Caco-2 (cell line): ENCODE measurements at regions not wholly inside any gene's neighbourhood (a gene's known extent, or its start where the extent isn't known, plus 50 kb on each side); places are given as distances from the start of the nearest gene placed in this dataset.

Experiments
- BruUV-seq: library from RNA; stranded (reverse); fragments of 400-500 nt; replicated peaks from 2 replicates; lab custom pipeline; 2021; lab: Mats Ljungman, UMichigan
- CTCF ChIA-PET: fragments of 300-600 bp; sonication (Branson Sonifier 250); formaldehyde crosslinking; loops from one replicate; lab custom pipeline; 2022; ENCODE audit warnings: antibody characterized with exemption; lab: Charles Lee
- POLR2A ChIA-PET: fragments of 300-600 bp; sonication (Branson Sonifier 250); formaldehyde crosslinking; loops from one replicate; lab custom pipeline; 2022; ENCODE audit warnings: antibody characterized with exemption; lab: Charles Lee
- DNase-seq, 2 experiments: peaks; one replicate each; pipeline versions ENCODE4 v3.0.0 to v3.0.0-alpha.2; 2020 to 2022
- H3K27me3 ChIP-seq: replicated peaks from 2 replicates; pipeline ENCODE4 v1.6.0; 2011; ENCODE audit warnings: low read length; ENCODE audit not compliant: control insufficient read depth, insufficient read depth
- H3K36me3 ChIP-seq: 2 replicates; pipeline ENCODE4 v1.5.1; 2011; ENCODE audit warnings: low read length; ENCODE audit not compliant: control insufficient read depth, insufficient read depth
- H3K4me1 ChIP-seq: fragments of 250-450 bp; sonication (Bioruptor Pico); 2 replicates; pipeline ENCODE4 v1.5.1; 2020; ENCODE audit warnings: mild to moderate bottlenecking
- H3K4me3 ChIP-seq: 2 replicates; pipeline ENCODE4 v1.5.1; 2011; ENCODE audit warnings: low read depth, mild to moderate bottlenecking, control low read depth, low read length
- H3K9me3 ChIP-seq: fragments of 250-450 bp; sonication (Bioruptor Pico); 2 replicates; pipeline ENCODE4 v1.5.1; 2020; ENCODE audit warnings: mild to moderate bottlenecking, moderate library complexity
- H3K27ac Mint-ChIP-seq: one replicate; pipeline ENCODE4 v1.8.0; 2022; ENCODE audit warnings: mixed read lengths; ENCODE audit not compliant: unreplicated experiment
- H3K27me3 Mint-ChIP-seq: one replicate; pipeline ENCODE4 v1.8.0; 2022; ENCODE audit warnings: mixed read lengths; ENCODE audit not compliant: insufficient read depth, unreplicated experiment
- H3K36me3 Mint-ChIP-seq: one replicate; pipeline ENCODE4 v1.8.0; 2022; ENCODE audit warnings: mild to moderate bottlenecking, mixed read lengths; ENCODE audit not compliant: insufficient read depth, unreplicated experiment
- H3K4me1 Mint-ChIP-seq: one replicate; pipeline ENCODE4 v1.8.0; 2022; ENCODE audit warnings: low read depth, mixed read lengths; ENCODE audit not compliant: unreplicated experiment
- H3K4me3 Mint-ChIP-seq: one replicate; pipeline ENCODE4 v1.8.0; 2022; ENCODE audit warnings: mild to moderate bottlenecking, moderate library complexity, mixed read lengths; ENCODE audit not compliant: unreplicated experiment
- H3K9me3 Mint-ChIP-seq: one replicate; pipeline ENCODE4 v1.8.0; 2022; ENCODE audit warnings: mixed read lengths; ENCODE audit not compliant: unreplicated experiment
- CTCF ChIP-seq, 2 experiments: fragments of 200-600 bp in 1 of 2; IDR thresholded peaks; 1 replicate in 1 of 2; 2 replicates in 1 of 2; pipeline versions ENCODE4 v1.5.1 to v1.8.0; 2011 to 2022; ENCODE audit warnings: antibody characterized with exemption in 1 of 2, control low read depth in 1 of 2, inconsistent platforms in 1 of 2, low read depth in 1 of 2, low read length in 1 of 2, mild to moderate bottlenecking in 1 of 2, moderate library complexity in 1 of 2; ENCODE audit not compliant: insufficient read depth in 1 of 2, severe bottlenecking in 1 of 2, unreplicated experiment in 1 of 2
- intact Hi-C: fragments of 100-400 bp; cut with micrococcal nuclease; formaldehyde crosslinking; loops from one replicate; pipeline ENCODE4 v1.10.0; 2022; ENCODE audit not compliant: unreplicated experiment

DNA sequence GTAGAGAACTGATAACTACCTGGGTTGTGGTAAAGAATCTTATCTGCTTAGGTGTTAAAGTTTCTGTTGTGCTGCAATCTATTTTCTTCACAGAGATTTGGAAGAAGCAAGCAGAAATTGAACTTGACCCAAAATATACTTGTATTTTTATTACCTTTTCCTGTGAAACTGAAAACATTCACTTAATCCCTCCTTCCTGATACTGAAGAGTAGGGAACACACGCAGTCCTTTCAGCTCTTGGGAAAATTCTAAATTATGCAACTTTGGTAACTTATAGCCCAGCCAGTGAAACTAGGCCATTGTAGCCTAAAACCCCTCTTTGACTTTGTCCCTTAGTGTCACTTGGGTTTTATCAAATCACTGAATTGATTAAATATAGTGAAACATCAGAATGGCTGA lies 128.4 kb upstream of the MEIS1 start:
- H3K4me3 ChIP-seq: no peak overlapping the region
- Mint-ChIP-seq H3K4me1 (no peaks in the 10 kb centered on the region), H3K27me3 (peaks cover 3% of the 10 kb centered on the region), H3K9me3 (peaks cover 5% of the 10 kb centered on the region), H3K27ac (no peak overlapping the region), H3K4me3 (no peak overlapping the region), H3K36me3 (no peaks in the 10 kb centered on the region)
- H3K36me3 ChIP-seq: no peaks in the 10 kb centered on the region
- intact Hi-C loops: no loop called here
- no TSS peak for BruUV-seq
- TF ChIP-seq CTCF (IDR thresholded peaks at IDR 0.05; ENCODE audit: insufficient read depth in 1 of 2, low read depth in 1 of 2, low read length in 1 of 2, severe bottlenecking in 1 of 2, unreplicated experiment in 1 of 2): no peak
- CTCF ChIA-PET: no interaction called here
- H3K9me3 ChIP-seq: no peaks in the 10 kb centered on the region; the same call in 1 of the 2 replicates
- H3K4me1 ChIP-seq: no peaks in the 10 kb centered on the region
- no peaks in the 10 kb centered on the region for H3K27me3 ChIP-seq
- POLR2A ChIA-PET: no interaction called here
- DNase-seq: no peak

- H3K4me3 ChIP-seq: no peak overlapping the region
- no peaks in the 10 kb centered on the region for H3K36me3 ChIP-seq
- no peaks in the 10 kb centered on the region for H3K27me3 ChIP-seq
- Mint-ChIP-seq H3K27ac (no peak overlapping the region), H3K27me3 (peaks cover 5% of the 10 kb centered on the region), H3K36me3 (no peaks in the 10 kb centered on the region), H3K4me3 (no peak overlapping the region), H3K9me3 (peaks cover 12% of the 10 kb centered on the region), H3K4me1 (no peaks in the 10 kb centered on the region)
- no peak for TF ChIP-seq CTCF (IDR thresholded peaks at IDR 0.05; ENCODE audit: insufficient read depth in 1 of 2, low read depth in 1 of 2, low read length in 1 of 2, severe bottlenecking in 1 of 2, unreplicated experiment in 1 of 2)
- no TSS peak for BruUV-seq
- intact Hi-C loops: no loop called here
- DNase-seq: no peak
- ChIA-PET POLR2A (no interaction called here), CTCF (no interaction called here)
- no peaks in the 10 kb centered on the region for H3K4me1 ChIP-seq
- H3K9me3 ChIP-seq: no peaks in the 10 kb centered on the region
These were observed 129.2 kb upstream of the MEIS1 start for GRCh38 chr2:66305718-66306117.

DNA sequence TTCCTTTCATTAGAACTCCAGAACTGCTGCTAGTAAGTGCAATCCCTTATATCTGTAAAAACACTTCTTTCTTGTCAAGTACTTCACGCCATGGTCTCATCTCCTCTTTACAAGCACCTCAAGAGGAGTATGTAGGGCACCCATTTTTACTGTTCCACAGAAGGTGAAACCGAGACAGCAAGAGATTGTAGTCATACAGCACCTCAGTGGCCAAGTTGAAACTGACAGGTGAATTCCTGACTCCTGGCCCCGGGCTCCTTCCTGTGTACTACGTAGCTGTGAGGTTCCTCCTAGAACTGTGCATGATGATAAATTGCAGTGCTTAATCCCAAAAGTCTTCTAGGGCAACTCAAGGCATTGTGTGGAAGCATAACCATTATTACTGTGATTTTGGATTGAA lies 131.5 kb upstream of the MEIS1 start:
- TF ChIP-seq CTCF (IDR thresholded peaks at IDR 0.05; ENCODE audit: insufficient read depth in 1 of 2, low read depth in 1 of 2, low read length in 1 of 2, severe bottlenecking in 1 of 2, unreplicated experiment in 1 of 2): no peak
- H3K4me3 Mint-ChIP-seq: no peak overlapping the region
- no TSS peak for BruUV-seq
- H3K27ac Mint-ChIP-seq: no peak overlapping the region
- no peak overlapping the region for H3K4me3 ChIP-seq
- CTCF ChIA-PET: no interaction called here
- peaks cover 7% of the 10 kb centered on the region for H3K27me3 Mint-ChIP-seq
- intact Hi-C loops: no loop called here
- POLR2A ChIA-PET: no interaction called here
- H3K9me3 Mint-ChIP-seq: peaks cover 17% of the 10 kb centered on the region
- H3K36me3 ChIP-seq: no peaks in the 10 kb centered on the region
- DNase-seq: no peak
- H3K9me3 ChIP-seq: no peaks in the 10 kb centered on the region
- no peaks in the 10 kb centered on the region for H3K4me1 ChIP-seq
- H3K27me3 ChIP-seq: no peaks in the 10 kb centered on the region; the same call in 1 of the 2 replicates
- H3K36me3 Mint-ChIP-seq: no peaks in the 10 kb centered on the region
- no peaks in the 10 kb centered on the region for H3K4me1 Mint-ChIP-seq
